ENCODE measurements at regions not wholly inside any gene's neighbourhood (a gene's known extent, or its start where the extent isn't known, plus 50 kb on each side); places are given as distances from the start of the nearest gene placed in this dataset.

DNA sequence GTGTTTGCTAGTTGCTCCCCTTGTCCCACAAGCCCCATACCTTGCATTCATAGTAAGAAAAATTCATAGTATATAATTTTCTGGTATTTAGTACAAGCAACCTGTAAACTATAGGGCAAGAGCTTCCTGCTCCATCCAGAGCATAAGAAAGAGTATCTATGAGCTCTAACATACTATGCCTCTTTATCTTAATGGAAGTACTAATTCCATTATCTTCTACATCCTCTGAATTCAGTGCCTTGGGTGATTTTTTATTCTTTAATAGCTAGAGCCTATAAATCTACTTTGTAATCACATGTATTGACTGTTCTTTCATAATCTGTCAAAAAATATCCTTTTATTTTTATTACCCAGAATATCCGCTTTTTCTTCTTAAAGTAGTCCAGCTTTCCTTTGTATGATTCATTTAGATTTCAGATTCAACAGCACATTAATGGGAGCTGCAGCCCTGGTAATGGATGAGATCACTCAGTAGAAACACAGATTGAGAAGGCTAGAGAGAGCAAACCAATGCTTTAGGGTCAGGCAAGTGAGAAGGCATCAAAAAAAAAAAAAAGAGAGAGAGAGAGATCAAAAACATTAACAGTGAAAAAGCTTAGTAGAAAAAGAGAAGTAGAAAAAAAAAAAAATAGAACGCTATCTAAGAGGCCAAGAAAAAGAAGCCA, 511.5 kb upstream of the NAALADL2 start:
- TF ChIP-seq CTCF (conservative IDR thresholded peaks at IDR 0.05), result no peak
- TF ChIP-seq ZFX (IDR thresholded peaks at IDR 0.05), result no peak
- no peak overlapping the region for H3K27ac ChIP-seq

GRCh38 chr3:174352227-174352626, 506.9 kb upstream of the NAALADL2 start:
- TF ChIP-seq CTCF (conservative IDR thresholded peaks at IDR 0.05) (no peak), ZFX (IDR thresholded peaks at IDR 0.05) (no peak)
- H3K27ac ChIP-seq, result peak overlapping the region; percentile 22; the same call in 1 of the 2 replicates

GRCh38 chr3:174355505-174355904, 503.6 kb upstream of the NAALADL2 start:
- TF ChIP-seq CTCF (conservative IDR thresholded peaks at IDR 0.05) (peak; percentile 80), ZFX (IDR thresholded peaks at IDR 0.05) (no peak)
- H3K27ac ChIP-seq, result peak overlapping the region; percentile 90

GRCh38 chr3:174356596-174356995, 502.5 kb upstream of the NAALADL2 start:
- no peak for TF ChIP-seq CTCF (conservative IDR thresholded peaks at IDR 0.05)
- TF ChIP-seq ZFX (IDR thresholded peaks at IDR 0.05), result no peak
- no peak overlapping the region for H3K27ac ChIP-seq

- no peak overlapping the region for H3K27ac ChIP-seq
- TF ChIP-seq ZFX (IDR thresholded peaks at IDR 0.05) (no peak), CTCF (conservative IDR thresholded peaks at IDR 0.05) (no peak)
These were observed 500.9 kb upstream of the NAALADL2 start for GRCh38 chr3:174358252-174358651.

DNA sequence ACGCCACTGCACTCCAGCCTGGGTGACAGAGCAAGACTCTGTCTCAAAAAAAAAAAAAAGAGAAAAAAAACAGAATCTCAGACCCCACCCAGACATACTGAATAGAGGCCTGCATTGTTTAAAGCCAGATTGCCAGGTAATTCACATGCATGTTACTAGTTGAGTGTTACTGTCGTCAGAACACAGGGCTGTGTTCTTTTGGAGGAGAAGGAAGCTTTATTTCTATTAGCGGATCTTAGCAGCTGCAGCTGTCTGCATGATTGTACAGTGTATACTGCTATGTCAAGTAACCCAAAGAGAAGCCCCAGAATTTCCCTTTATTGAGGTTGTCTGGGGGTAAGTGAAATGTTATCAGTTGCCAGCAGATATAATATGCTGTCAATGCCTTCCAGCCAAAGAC, 496.6 kb upstream of the NAALADL2 start:
- no peak overlapping the region for H3K27ac ChIP-seq
- no peak for TF ChIP-seq CTCF (conservative IDR thresholded peaks at IDR 0.05)
- TF ChIP-seq ZFX (IDR thresholded peaks at IDR 0.05), result no peak

DNA sequence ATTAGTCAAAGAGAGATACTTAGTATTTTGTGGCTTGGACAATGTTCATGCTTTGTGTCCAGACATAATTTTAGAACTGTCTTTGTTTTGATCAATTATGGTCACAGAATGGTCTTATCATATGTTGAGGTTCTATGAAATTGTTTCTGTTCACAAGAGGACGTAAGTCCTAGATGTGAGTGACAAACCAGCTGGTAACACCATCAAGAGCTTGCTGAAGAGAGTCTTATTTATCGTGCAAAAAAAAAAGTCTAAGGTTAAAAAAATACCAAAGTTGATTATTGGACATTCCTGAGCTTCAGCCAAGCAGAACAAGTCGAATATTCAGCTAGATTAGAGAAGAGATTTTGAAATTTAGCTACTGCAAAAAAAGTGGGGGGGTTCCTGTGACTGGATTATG, 495.9 kb upstream of the NAALADL2 start:
- TF ChIP-seq ZFX (IDR thresholded peaks at IDR 0.05) (no peak), CTCF (conservative IDR thresholded peaks at IDR 0.05) (no peak)
- H3K27ac ChIP-seq, result no peak overlapping the region
